Duodenal mucosa (tissue), 2 donors: ENCODE measurements at regions not wholly inside any gene's neighbourhood (a gene's known extent, or its start where the extent isn't known, plus 50 kb on each side); places are given as distances from the start of the nearest gene placed in this dataset.

ENCODE experiments used
- H3K27ac ChIP-seq: one replicate; pipeline ENCODE4 v1.7.0; 2013; ENCODE audit warnings: low read depth, low read length
- H3K27me3 ChIP-seq, 2 donors: one replicate each; pipeline ENCODE4 v1.7.0; 2013; ENCODE audit warnings: low read length in 2 of 2, control low read depth in 1 of 2; ENCODE audit not compliant: insufficient read depth in 2 of 2, control insufficient read depth in 1 of 2
- H3K36me3 ChIP-seq, 2 donors: one replicate each; pipeline ENCODE4 v1.7.0; 2013; ENCODE audit warnings: low read length in 2 of 2, control low read depth in 1 of 2; ENCODE audit not compliant: insufficient read depth in 2 of 2, control insufficient read depth in 1 of 2
- H3K4me1 ChIP-seq, 2 donors: one replicate each; pipeline ENCODE4 v1.7.0; 2013; ENCODE audit warnings: low read length in 2 of 2, control low read depth in 1 of 2; ENCODE audit not compliant: insufficient read depth in 2 of 2, control insufficient read depth in 1 of 2
- H3K4me3 ChIP-seq, 2 donors: one replicate each; pipeline ENCODE4 v1.7.0; 2013; ENCODE audit warnings: low read length in 2 of 2, low read depth in 1 of 2
- H3K9ac ChIP-seq, 2 donors: one replicate each; pipeline ENCODE4 v1.7.0; 2013; ENCODE audit warnings: low read length in 2 of 2, low read depth in 1 of 2
- H3K9me3 ChIP-seq, 2 donors: one replicate each; pipeline ENCODE4 v1.7.0; 2013; ENCODE audit warnings: low read length in 2 of 2, control low read depth in 1 of 2; ENCODE audit not compliant: control insufficient read depth in 1 of 2

DNA sequence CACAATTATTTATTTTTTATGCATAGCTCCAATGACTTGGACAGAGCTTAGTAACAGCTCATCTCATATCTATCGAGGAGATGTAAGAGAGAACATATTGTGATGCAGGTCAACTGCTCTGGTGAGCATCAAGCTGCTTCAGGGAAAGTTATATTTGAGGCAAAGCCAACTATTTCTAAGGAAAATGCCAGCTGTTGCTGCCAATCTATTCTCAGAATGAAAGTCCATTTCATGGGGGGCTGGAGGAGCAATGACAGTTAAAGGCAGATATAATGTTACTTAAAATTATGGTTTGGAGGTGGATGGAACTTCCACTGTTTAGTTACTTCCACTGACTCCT, 424.8 kb downstream of the KIF20B start:
- Histone ChIP-seq H3K9ac (no peak overlapping the region), H3K27ac (no peak overlapping the region), H3K36me3 (no peaks in the 10 kb centered on the region), H3K4me3 (no peak overlapping the region), H3K27me3 (no peaks in the 10 kb centered on the region), H3K4me1 (no peaks in the 10 kb centered on the region), H3K9me3 (no peaks in the 10 kb centered on the region)

DNA sequence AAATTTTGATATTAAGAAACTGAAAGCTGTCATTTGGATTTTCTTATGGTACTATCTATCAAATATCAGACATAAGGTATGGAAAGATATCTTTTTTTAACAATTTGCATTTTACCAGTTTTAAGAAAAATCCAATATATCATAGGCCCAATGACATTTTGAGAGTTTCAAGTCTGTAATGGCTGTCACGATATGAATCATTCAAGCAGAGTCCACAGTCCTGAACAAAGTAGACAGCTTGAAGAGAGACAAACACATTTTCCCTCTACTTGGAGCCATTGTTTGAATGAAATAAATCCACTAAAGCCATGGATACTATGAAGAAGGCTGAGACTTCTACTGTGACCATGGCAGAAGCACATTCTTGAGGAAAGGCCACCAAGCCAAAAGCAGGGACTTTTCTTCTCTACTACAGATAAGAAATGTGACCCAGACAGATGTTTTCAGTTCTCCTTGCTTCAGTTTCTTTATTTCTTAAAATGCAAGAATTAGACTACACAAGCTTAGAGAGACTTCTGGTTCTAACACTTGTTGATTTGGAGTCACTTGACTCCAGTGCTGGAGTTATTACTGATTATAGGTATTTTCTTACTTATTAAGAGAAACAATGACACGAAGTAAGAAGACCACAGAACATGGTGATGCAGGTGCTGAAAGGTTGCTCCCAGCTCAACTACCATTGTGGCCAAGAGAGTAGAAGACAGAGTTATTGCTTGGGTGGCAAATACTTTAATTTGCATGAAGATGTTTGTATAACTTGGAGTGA, 429.1 kb downstream of the KIF20B start:
- Histone ChIP-seq H3K36me3 (no peaks in the 10 kb centered on the region), H3K27me3 (no peaks in the 10 kb centered on the region), H3K4me3 (no peak overlapping the region), H3K4me1 (no peaks in the 10 kb centered on the region), H3K27ac (no peak overlapping the region), H3K9ac (no peak overlapping the region), H3K9me3 (peaks cover 6 to 8% of the 10 kb centered on the region in 2 donors)

DNA sequence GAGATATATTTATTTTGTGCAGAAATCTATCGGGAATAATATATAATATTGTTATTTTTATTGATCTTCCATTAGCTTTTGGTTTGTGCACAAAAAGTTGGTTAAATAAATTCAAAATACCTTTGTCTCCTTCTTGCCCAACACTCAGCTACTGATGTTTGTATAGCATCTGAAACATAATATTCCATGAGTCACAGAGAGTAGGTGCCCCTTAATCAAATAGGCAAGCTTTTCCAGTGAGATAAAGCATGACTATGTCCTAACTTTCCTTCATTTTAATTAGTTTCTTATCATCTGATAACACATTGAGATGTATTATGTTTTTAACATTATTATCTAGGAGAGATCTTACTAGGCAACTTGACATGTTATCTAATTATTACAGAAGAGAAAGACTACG, 432.2 kb downstream of the KIF20B start:
- Histone ChIP-seq H3K27ac (no peak overlapping the region), H3K27me3 (no peaks in the 10 kb centered on the region), H3K9ac (no peak overlapping the region), H3K36me3 (no peaks in the 10 kb centered on the region), H3K4me1 (no peaks in the 10 kb centered on the region), H3K4me3 (no peak overlapping the region), H3K9me3 (peaks cover 28 to 35% of the 10 kb centered on the region in 2 donors)

DNA sequence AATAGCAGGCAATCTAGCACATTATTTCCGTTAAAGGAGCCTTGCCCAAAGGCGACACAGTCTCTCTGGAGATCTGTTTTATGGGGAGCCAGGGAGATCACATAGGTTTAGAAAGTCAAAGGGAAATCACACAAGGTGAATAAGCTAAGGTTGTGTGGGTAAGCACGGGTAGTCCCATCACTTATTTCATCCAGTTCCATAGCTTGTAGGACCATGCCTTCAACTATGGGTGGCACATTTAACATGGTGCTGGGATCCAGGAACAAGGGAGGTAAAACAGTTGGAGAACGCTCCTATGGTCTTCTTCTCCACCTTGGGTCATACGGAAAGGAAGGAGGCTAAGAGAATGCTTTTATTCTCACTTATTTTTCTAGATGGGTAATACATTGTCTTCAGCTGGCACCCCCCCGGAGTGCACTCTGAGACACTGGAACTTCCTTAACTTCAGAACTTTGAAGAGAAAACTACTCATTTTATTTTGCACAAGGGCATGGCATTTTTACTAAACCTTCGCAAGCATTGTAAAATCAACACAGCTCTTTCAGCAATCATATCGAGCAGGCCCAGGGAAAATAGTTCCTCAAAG, 435.4 kb downstream of the KIF20B start:
- Histone ChIP-seq H3K4me3 (no peak overlapping the region), H3K9me3 (peaks cover 32 to 34% of the 10 kb centered on the region in 2 donors), H3K4me1 (no peaks in the 10 kb centered on the region), H3K36me3 (no peaks in the 10 kb centered on the region), H3K9ac (no peak overlapping the region), H3K27me3 (no peaks in the 10 kb centered on the region), H3K27ac (no peak overlapping the region)

DNA sequence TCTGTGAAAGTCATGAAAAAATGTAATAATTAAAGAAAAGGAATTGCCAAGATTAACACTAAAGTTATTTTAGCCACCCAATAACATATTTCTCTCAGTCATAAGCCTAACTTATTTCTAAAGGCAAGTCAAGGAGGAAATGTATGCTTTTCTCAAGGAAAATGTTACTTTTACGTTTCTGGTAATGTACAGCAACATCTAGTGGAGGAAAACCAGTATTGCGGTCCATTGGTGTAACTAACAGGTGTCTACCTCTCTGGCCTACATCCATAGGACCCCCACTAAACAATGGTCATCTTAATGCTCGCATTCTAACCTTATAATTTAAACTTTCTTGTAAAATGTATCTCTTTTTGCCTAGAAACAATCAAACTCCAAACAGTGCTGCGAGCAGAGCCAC, 437.5 kb downstream of the KIF20B start:
- Histone ChIP-seq H3K36me3 (no peaks in the 10 kb centered on the region), H3K27me3 (no peaks in the 10 kb centered on the region), H3K4me3 (no peak overlapping the region), H3K27ac (no peak overlapping the region), H3K9ac (no peak overlapping the region), H3K9me3 (peaks cover 31 to 32% of the 10 kb centered on the region in 2 donors), H3K4me1 (no peaks in the 10 kb centered on the region)

DNA sequence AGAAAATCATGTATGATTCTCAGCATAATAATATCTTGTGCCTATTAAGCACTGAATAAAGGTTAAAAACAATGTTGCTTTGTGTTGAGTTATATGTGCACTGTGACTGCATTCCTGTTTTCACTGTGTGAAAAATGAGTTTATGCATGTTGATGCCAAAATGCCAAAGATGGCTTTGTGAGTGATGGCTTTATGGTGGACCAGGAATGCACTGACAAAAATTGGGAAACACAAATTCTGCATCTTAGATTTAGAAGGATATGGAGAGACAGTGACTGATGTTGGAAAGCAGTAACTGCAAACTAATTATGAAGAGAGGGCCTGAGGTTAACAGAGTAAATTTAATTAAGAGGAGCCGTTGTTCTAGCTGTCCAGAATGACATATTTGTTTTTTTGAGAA, 440.4 kb downstream of the KIF20B start:
- H3K27ac ChIP-seq = no peak overlapping the region
- H3K9ac ChIP-seq = no peak overlapping the region
- H3K36me3 ChIP-seq = no peaks in the 10 kb centered on the region
- H3K4me3 ChIP-seq = no peak overlapping the region
- H3K4me1 ChIP-seq = no peaks in the 10 kb centered on the region
- peaks cover 14 to 18% of the 10 kb centered on the region in 2 donors for H3K9me3 ChIP-seq
- H3K27me3 ChIP-seq = no peaks in the 10 kb centered on the region

DNA sequence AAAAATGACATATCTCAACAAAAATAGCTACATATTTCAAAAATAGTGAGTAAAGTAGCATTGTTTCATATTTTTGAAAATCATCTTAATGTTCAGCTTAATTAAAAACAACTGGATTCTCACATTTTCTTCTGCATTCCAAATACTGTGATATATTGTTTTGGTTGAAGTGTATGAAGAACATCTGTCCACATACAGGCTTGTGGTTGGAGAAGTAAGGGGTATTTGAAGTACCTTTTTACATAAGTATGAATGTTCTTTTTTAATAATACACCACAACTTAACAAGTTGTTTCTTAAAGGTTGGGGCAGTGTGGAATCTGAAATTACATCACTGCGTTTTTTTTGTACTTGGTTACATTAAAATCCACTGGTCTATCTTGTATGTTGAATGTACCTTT, 442.5 kb downstream of the KIF20B start:
- peaks cover 0 to 3% of the 10 kb centered on the region in 2 donors for H3K9me3 ChIP-seq
- H3K4me3 ChIP-seq = no peak overlapping the region
- H3K36me3 ChIP-seq = no peaks in the 10 kb centered on the region
- no peaks in the 10 kb centered on the region for H3K4me1 ChIP-seq
- no peak overlapping the region for H3K27ac ChIP-seq
- H3K27me3 ChIP-seq = no peaks in the 10 kb centered on the region
- H3K9ac ChIP-seq = no peak overlapping the region

DNA sequence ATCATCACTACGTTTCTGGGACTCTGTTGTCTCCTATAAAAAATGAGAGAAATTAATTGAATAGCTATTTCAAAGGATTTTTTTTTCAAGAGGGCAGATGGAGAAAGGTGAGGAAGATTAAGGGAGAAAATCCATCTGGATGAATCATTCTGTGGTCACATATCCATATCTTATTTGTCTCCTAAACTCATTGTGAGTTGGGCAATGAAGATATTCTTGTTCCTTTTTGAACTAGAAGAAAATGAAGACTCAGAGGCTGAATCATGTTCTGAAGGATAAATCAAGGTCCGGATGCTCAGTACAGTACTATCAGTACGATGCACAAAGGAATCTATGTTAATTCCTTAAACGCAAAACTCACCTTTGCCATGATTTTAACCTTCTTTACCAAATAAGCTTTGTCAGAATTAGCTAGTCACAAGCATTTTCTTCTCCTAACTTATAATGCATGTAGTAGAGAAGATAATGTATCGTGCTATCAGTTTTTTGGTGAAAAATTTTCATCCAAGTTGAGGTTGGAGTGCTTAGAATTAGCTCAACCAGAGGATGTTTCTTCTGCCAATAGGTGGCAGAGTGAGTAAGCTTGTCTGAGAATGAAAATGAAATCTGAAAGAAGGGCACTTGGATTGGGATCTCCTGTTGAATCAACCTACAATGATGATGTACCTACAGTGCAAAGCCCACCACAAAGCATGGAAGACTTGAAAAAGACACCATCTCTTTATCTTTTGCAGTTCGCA, 446.9 kb downstream of the KIF20B start:
- H3K36me3 ChIP-seq = no peaks in the 10 kb centered on the region
- no peak overlapping the region for H3K4me3 ChIP-seq
- no peaks in the 10 kb centered on the region for H3K9me3 ChIP-seq
- H3K27ac ChIP-seq = no peak overlapping the region
- H3K4me1 ChIP-seq = no peaks in the 10 kb centered on the region
- no peak overlapping the region for H3K9ac ChIP-seq
- no peaks in the 10 kb centered on the region for H3K27me3 ChIP-seq

DNA sequence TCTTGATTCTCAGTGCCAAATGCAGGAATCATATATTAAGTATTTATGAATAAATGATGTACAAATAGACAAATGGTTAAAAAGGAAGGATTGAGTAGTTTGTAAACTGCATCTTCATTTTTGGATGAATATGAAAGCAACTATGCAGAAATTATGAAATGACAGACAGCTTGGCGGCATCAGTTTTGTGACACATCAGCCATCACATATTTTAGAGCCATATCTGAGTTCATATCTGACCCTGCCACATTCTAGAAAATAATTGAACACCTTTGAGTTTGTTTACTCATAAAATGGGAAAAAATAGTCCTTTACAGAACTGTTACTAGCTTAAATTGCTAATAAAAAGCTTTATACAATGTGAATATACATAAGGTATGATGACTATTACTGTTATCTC, 448.2 kb downstream of the KIF20B start:
- no peaks in the 10 kb centered on the region for H3K36me3 ChIP-seq
- H3K9ac ChIP-seq = no peak overlapping the region
- H3K4me1 ChIP-seq = no peaks in the 10 kb centered on the region
- no peaks in the 10 kb centered on the region for H3K27me3 ChIP-seq
- H3K9me3 ChIP-seq = no peaks in the 10 kb centered on the region
- H3K4me3 ChIP-seq = no peak overlapping the region
- no peak overlapping the region for H3K27ac ChIP-seq

DNA sequence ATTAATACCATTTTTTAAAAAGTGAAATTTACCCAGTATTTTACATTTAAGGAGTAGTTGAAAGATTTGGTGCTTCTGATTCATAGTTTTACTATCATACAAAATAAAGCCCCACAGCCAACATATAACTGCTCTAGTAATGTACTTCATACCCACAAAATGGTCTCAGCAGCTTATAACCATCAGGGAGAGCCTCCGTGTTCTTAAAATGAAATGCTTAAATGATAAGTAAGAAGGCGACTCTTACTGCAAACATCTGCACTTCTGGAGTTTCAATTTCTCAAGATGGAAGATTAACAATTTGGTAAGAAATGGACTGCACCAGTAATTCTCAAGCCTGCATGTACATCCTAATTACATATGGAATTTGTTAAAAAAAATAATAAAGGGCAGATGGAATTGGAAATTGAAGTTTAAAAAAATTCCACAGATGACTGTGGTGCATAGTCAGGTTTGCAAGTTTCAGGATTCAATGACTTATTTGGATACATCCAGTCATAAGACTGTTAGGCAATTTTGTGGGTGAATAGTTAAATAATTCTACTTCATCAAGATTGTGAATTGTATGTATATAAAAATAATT, 461.0 kb downstream of the KIF20B start:
- Histone ChIP-seq H3K9ac (no peak overlapping the region), H3K4me3 (no peak overlapping the region), H3K4me1 (no peaks in the 10 kb centered on the region), H3K36me3 (no peaks in the 10 kb centered on the region), H3K27ac (no peak overlapping the region), H3K27me3 (no peaks in the 10 kb centered on the region), H3K9me3 (no peaks in the 10 kb centered on the region)
